ENCODE measurements at regions not wholly inside any gene's neighbourhood (a gene's known extent, or its start where the extent isn't known, plus 50 kb on each side); places are given as distances from the start of the nearest gene placed in this dataset.

GRCh38 chr17:79417476-79417988 lies 193.3 kb downstream of the RBFOX3 start:
- DNase-seq (ENCODE audit: low spot score) = no peak

- no peak for DNase-seq (ENCODE audit: low spot score)
Measured at GRCh38 chr17:79415909-79416308, 194.9 kb downstream of the RBFOX3 start.

GRCh38 chr17:79415365-79415764 lies 195.5 kb downstream of the RBFOX3 start:
- no peak for DNase-seq (ENCODE audit: low spot score)

- no peak for DNase-seq (ENCODE audit: low spot score)
Measured at GRCh38 chr17:79414793-79415211, 196.0 kb downstream of the RBFOX3 start.

- no peak for DNase-seq (ENCODE audit: low spot score)
Measured at GRCh38 chr17:79414063-79414792, 196.6 kb downstream of the RBFOX3 start.

- DNase-seq (ENCODE audit: low spot score) = no peak
Measured at GRCh38 chr17:79413611-79414010, 197.2 kb downstream of the RBFOX3 start.

GRCh38 chr17:79412886-79413390 lies 197.9 kb downstream of the RBFOX3 start:
- DNase-seq (ENCODE audit: low spot score) = no peak

GRCh38 chr17:79412110-79412509 lies 198.7 kb downstream of the RBFOX3 start:
- DNase-seq (ENCODE audit: low spot score) = no peak

GRCh38 chr17:79411419-79411818 lies 199.4 kb downstream of the RBFOX3 start:
- no peak for DNase-seq (ENCODE audit: low spot score)

GRCh38 chr17:79410681-79411080 lies 200.2 kb downstream of the RBFOX3 start:
- no peak for DNase-seq (ENCODE audit: low spot score)

- DNase-seq (ENCODE audit: low spot score) = no peak
Measured at GRCh38 chr17:79408251-79408650, 202.6 kb downstream of the RBFOX3 start.

- no peak for DNase-seq (ENCODE audit: low spot score)
Measured at GRCh38 chr17:79407385-79407784, 203.5 kb downstream of the RBFOX3 start.

GRCh38 chr17:79406316-79406715 lies 204.5 kb downstream of the RBFOX3 start:
- no peak for DNase-seq (ENCODE audit: low spot score)

GRCh38 chr17:79405823-79406222 lies 205.0 kb downstream of the RBFOX3 start:
- DNase-seq (ENCODE audit: low spot score) = no peak

GRCh38 chr17:79404136-79404911 lies 206.5 kb downstream of the RBFOX3 start:
- DNase-seq (ENCODE audit: low spot score) = no peak

- no peak for DNase-seq (ENCODE audit: low spot score)
Measured at GRCh38 chr17:79401704-79402674, 208.9 kb downstream of the RBFOX3 start.

GRCh38 chr17:79400989-79401703 lies 209.7 kb downstream of the RBFOX3 start:
- DNase-seq (ENCODE audit: low spot score) = peak; percentile 86

- DNase-seq (ENCODE audit: low spot score) = no peak
Measured at GRCh38 chr17:79399610-79400144, 211.2 kb downstream of the RBFOX3 start.

- DNase-seq (ENCODE audit: low spot score) = no peak
Measured at GRCh38 chr17:79398441-79398840, 212.4 kb downstream of the RBFOX3 start.

GRCh38 chr17:79396696-79397095 lies 214.2 kb downstream of the RBFOX3 start:
- DNase-seq (ENCODE audit: low spot score) = no peak

GRCh38 chr17:79395545-79395944 lies 215.3 kb downstream of the RBFOX3 start:
- no peak for DNase-seq (ENCODE audit: low spot score)
